Loucy (cell line): ENCODE measurements at regions not wholly inside any gene's neighbourhood (a gene's known extent, or its start where the extent isn't known, plus 50 kb on each side); places are given as distances from the start of the nearest gene placed in this dataset.

ENCODE experiments used
- H2AFZ ChIP-seq: fragments of 200-600 bp; sonication (generic); 2 replicates; pipeline ENCODE4 v1.6.0; 2016; ENCODE audit warnings: antibody characterized with exemption, mild to moderate bottlenecking, low read length, moderate library complexity
- H3F3A ChIP-seq: fragments of 200-600 bp; 2 replicates; pipeline ENCODE4 v1.6.0; 2016; ENCODE audit warnings: antibody characterized with exemption, low read depth, mild to moderate bottlenecking
- H3K27me3 ChIP-seq: fragments of 200-600 bp; sonication (generic); 2 replicates; pipeline ENCODE4 v1.6.1; 2014; ENCODE audit warnings: low read length, mild to moderate bottlenecking; ENCODE audit not compliant: insufficient read depth, poor library complexity, severe bottlenecking
- H3K36me3 ChIP-seq: fragments of 200-600 bp; sonication (generic); 2 replicates; pipeline ENCODE4 v1.6.1; 2016; ENCODE audit warnings: low read length; ENCODE audit not compliant: insufficient read depth
- H3K4me1 ChIP-seq: fragments of 200-600 bp; sonication (generic); 2 replicates; pipeline ENCODE4 v1.5.1; 2014; ENCODE audit warnings: low read length, mild to moderate bottlenecking; ENCODE audit not compliant: insufficient read depth, poor library complexity, severe bottlenecking
- H3K4me2 ChIP-seq: fragments of 200-600 bp; sonication (generic); 2 replicates; pipeline ENCODE4 v1.6.0; 2014; ENCODE audit warnings: antibody characterized with exemption, low read length, low read depth, mild to moderate bottlenecking; ENCODE audit not compliant: poor library complexity, severe bottlenecking
- H3K4me3 ChIP-seq: fragments of 200-600 bp; sonication (generic); 2 replicates; pipeline ENCODE4 v1.5.1; 2014; ENCODE audit warnings: low read length, mild to moderate bottlenecking, mixed read lengths; ENCODE audit not compliant: poor library complexity, severe bottlenecking
- H3K79me2 ChIP-seq: fragments of 200-600 bp; sonication (generic); 2 replicates; pipeline ENCODE4 v1.6.1; 2014; ENCODE audit warnings: low read length; ENCODE audit not compliant: insufficient read depth
- H3K9ac ChIP-seq: fragments of 200-600 bp; sonication (generic); 2 replicates; pipeline ENCODE4 v1.6.0; 2014; ENCODE audit warnings: mild to moderate bottlenecking, low read depth, low read length, moderate library complexity; ENCODE audit not compliant: poor library complexity, severe bottlenecking
- H3K9me2 ChIP-seq: fragments of 200-600 bp; sonication (generic); replicated peaks from 2 replicates; pipeline ENCODE4 v1.6.1; 2016; ENCODE audit warnings: low read depth, low read length, mixed read lengths
- H3K9me3 ChIP-seq: fragments of 200-600 bp; sonication (generic); 2 replicates; pipeline ENCODE4 v1.6.1; 2014; ENCODE audit warnings: mild to moderate bottlenecking, antibody characterized with exemption, low read length, low read depth; ENCODE audit not compliant: insufficient read depth
- H4K20me1 ChIP-seq: fragments of 200-600 bp; sonication (generic); 2 replicates; pipeline ENCODE4 v1.6.0; 2014; ENCODE audit warnings: antibody characterized with exemption, low read length, mild to moderate bottlenecking; ENCODE audit not compliant: insufficient read depth, poor library complexity, severe bottlenecking
- EZH2phosphoT487 ChIP-seq: fragments of 200-600 bp; IDR thresholded peaks from 2 replicates; pipeline ENCODE4 v1.6.1; 2018; ENCODE audit warnings: antibody characterized with exemption, mild to moderate bottlenecking, moderate library complexity, borderline replicate concordance
- TF ChIP-seq, protein P1 (sequence below): fragments of 200-600 bp; sonication (generic); conservative IDR thresholded peaks from 2 replicates; pipeline ENCODE4 v1.5.1; 2014; ENCODE audit warnings: mild to moderate bottlenecking, antibody characterized with exemption, low read length

DNA sequence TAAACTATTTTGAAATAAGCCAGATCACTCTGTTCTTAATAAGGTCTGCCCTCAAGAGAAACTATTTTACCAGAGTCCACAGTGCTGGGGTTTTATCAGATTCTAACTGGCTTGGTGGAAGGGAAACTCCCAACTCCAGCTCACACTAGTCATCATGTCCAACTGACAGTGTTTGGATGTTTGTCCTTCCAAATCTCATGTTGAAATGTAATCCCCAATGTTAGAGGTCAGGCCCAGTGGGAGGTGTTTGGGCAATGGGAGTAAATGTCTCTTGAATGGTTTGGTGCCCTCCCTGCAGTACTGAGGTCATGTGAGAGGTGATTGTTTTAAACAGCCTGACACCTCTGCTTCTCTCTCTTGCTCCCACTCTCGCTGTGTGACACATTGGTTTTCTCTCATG lies 1301.0 kb upstream of the CDH8 start:
- Histone ChIP-seq H3K9me2 (no peaks in the 10 kb centered on the region), H3K27me3 (no peaks in the 10 kb centered on the region), H3K4me1 (no peaks in the 10 kb centered on the region), H3K9ac (no peak overlapping the region), H3K9me3 (no peaks in the 10 kb centered on the region), H3K4me3 (no peak overlapping the region), H4K20me1 (no peaks in the 10 kb centered on the region), H3K36me3 (no peaks in the 10 kb centered on the region), H3F3A (no peaks in the 10 kb centered on the region), H2AFZ (no peak overlapping the region), H3K79me2 (no peaks in the 10 kb centered on the region), H3K4me2 (no peak overlapping the region)
- TF ChIP-seq, protein P1, sequence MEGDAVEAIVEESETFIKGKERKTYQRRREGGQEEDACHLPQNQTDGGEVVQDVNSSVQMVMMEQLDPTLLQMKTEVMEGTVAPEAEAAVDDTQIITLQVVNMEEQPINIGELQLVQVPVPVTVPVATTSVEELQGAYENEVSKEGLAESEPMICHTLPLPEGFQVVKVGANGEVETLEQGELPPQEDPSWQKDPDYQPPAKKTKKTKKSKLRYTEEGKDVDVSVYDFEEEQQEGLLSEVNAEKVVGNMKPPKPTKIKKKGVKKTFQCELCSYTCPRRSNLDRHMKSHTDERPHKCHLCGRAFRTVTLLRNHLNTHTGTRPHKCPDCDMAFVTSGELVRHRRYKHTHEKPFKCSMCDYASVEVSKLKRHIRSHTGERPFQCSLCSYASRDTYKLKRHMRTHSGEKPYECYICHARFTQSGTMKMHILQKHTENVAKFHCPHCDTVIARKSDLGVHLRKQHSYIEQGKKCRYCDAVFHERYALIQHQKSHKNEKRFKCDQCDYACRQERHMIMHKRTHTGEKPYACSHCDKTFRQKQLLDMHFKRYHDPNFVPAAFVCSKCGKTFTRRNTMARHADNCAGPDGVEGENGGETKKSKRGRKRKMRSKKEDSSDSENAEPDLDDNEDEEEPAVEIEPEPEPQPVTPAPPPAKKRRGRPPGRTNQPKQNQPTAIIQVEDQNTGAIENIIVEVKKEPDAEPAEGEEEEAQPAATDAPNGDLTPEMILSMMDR: no peak
- no peak for TF ChIP-seq EZH2phosphoT487

DNA sequence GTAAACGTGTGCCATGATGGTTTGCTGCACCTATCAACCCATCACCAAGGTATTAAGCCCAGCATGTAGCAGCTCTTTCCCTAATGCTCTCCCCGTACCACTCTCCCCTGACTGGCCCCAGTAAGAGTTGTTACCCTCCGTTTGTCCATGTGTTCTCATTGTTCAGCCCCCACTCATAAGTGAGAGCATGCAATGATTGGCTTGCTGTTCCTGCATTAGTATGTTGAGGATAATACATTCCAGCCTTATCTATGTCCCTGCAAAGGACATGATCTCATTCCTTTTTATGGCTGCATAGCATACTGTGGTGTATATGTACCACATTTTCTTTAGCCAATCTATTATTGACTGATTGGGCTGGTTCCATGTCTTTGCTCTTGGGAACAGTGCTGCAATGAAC lies 1294.9 kb upstream of the CDH8 start:
- no peaks in the 10 kb centered on the region for H3K79me2 ChIP-seq
- no peaks in the 10 kb centered on the region for H3K4me1 ChIP-seq
- H3K4me2 ChIP-seq: no peak overlapping the region
- no peaks in the 10 kb centered on the region for H4K20me1 ChIP-seq
- H3K36me3 ChIP-seq: no peaks in the 10 kb centered on the region
- H2AFZ ChIP-seq: no peak overlapping the region
- no peaks in the 10 kb centered on the region for H3K27me3 ChIP-seq
- H3K9ac ChIP-seq: no peak overlapping the region
- no peaks in the 10 kb centered on the region for H3K9me3 ChIP-seq
- H3F3A ChIP-seq: no peaks in the 10 kb centered on the region
- no peak overlapping the region for H3K4me3 ChIP-seq
- H3K9me2 ChIP-seq: no peaks in the 10 kb centered on the region
- TF ChIP-seq, protein P1: no peak
- TF ChIP-seq EZH2phosphoT487: no peak

DNA sequence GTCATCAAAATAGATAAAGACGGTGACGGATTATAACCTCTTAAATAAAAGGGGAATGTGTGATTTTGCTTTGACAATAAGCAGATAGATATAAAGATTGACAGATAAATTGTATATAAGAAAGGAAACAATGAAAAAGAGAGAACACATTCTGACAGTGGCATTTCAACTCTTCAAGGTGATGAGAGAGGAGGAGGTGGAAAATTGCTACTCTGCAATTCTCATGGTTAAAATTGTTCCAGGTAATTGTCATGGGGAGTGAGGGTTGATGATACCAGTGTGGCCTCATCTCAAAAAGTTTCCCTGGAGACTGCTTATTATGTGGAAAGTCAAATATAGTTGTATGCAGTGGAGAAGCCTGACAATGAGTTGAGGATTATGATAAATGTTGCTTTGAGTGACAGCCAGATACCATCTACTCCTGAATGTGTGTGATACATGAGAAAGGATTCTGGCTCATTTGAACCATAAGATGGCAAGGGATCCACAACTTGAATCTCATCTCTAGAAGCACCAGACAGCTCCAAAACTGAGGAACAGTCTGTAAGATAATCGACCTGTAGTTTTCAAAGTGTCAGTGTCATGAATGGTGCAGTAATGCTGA lies 1290.6 kb upstream of the CDH8 start:
- no peaks in the 10 kb centered on the region for H3K36me3 ChIP-seq
- no peak for TF ChIP-seq EZH2phosphoT487
- TF ChIP-seq, protein P1: no peak
- no peaks in the 10 kb centered on the region for H3F3A ChIP-seq
- H3K4me3 ChIP-seq: no peak overlapping the region
- H3K4me1 ChIP-seq: no peaks in the 10 kb centered on the region
- H3K9ac ChIP-seq: no peak overlapping the region
- H3K4me2 ChIP-seq: no peak overlapping the region
- H4K20me1 ChIP-seq: no peaks in the 10 kb centered on the region
- no peak overlapping the region for H2AFZ ChIP-seq
- H3K79me2 ChIP-seq: no peaks in the 10 kb centered on the region
- H3K9me3 ChIP-seq: no peaks in the 10 kb centered on the region
- no peaks in the 10 kb centered on the region for H3K9me2 ChIP-seq
- H3K27me3 ChIP-seq: no peaks in the 10 kb centered on the region
